DMS 273 (cell line): ENCODE measurements at regions not wholly inside any gene's neighbourhood (a gene's known extent, or its start where the extent isn't known, plus 50 kb on each side); places are given as distances from the start of the nearest gene placed in this dataset.

Experiments
- DNase-seq: peaks from one replicate; lab custom pipeline; 2025; ENCODE audit not compliant: unreplicated experiment; lab: John Stamatoyannopoulos, UW

DNA sequence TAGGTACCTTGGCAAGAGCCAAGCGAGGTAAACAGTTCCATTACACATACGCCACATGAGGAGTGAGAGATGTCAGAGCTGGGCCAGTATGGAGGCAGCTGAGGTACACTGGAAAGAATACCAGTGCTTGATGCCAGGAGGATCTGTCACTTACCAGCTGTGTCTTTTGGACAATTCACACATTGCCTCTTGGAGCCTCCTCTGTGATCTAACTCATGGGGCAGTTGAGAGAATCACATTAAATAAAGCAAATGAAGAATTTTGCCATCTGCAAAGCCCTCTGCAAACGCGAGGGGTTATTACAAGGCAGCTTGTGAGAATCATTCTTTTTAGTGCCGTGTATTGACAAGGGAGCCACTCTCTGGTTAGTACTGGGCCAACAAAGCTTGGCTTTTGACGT, 429.7 kb upstream of the KLF4 start:
- DNase-seq, result no peak

DNA sequence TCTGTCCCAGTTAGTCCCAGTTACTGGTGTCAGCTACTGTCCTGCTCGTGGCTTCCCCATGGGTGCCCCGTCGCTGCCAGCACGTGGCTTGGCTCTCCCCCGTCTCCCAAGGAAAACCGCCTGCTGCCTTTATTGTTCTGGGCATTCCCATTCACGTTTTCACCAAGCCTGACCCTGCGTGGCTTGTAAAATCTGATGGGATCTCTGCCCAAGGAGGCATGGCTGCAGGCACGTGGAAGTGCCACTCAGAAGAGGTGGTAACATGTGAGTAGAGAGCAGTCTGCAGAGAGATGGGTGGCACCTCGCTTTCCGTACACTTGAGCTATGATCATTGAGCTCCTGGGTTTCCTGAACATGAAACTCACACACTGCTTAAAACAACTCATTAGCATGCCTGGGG, 429.2 kb upstream of the KLF4 start:
- DNase-seq, result no peak

DNA sequence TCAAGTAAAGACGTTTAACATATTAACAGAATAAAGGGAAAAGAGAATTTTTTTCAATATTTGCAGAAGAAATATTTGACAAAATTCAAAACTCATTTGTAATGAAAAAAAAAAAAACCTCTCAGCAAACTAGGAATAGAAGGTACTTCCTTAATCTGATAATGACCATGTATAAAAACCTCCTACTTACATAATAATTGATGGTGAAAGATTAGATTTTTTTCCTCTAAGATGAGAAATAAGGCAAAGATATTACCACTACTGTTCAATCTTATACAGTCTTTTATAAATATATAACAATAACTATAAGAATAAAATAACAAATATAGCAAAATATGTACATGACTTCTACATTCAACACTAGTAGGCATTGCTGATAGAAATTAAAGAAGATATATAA, 424.6 kb upstream of the KLF4 start:
- no peak for DNase-seq

DNA sequence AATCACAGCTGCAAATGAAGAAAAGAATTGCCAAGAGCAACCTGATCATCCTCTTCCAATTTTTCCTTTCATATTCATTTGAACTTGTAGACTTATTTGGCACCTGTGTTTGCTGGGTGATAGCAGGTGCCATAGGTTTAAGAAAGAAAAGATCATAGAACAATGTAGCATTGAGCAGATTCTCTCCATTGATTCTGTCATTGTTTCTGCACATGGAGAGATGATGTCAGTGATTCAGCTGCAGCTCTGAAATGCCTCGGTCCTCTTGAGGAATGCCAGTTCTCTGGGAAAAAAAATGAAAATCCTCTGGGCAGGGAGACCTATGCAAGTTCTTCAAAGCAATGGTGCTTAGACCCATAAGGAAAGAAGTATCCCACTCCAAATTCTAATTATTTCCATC, 418.1 kb upstream of the KLF4 start:
- DNase-seq, result no peak

DNA sequence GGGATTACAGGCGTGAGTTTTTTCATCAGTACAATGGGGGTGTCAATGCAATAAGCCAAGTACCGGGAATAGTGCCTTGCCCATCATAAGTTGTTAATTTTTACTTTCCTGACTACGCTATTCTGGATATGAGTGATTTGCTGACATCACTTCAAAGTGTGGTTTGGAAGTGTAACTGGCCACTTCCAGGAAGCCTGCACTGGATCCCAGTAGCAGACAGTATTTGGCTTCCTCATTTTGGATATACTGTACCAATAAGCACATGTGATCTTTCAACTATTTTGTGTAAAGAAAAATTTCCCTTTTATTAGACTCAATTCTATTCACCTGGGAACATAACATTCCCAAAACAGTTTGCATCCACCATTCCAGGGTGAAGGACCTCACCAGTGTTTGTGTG, 417.7 kb upstream of the KLF4 start:
- no peak for DNase-seq

DNA sequence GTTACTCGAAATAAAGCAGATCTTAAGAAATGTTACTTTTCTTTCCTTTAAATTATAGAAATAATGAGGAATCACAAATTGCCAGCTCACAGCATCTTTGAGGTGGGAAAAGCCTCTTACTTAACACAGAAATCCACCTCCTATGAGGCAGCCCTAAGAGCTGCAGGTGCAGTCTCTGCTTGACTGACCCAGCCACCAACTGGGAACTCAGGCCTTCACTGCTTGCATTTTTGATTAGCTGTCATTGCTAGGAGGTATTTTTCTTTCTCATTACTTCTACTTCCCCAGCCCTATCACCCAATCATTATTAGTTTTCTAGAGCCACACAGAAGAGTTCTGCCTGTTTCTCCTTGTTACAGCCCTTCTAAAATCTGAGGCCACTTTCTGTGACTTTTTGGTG, 416.5 kb upstream of the KLF4 start:
- DNase-seq, result no peak

DNA sequence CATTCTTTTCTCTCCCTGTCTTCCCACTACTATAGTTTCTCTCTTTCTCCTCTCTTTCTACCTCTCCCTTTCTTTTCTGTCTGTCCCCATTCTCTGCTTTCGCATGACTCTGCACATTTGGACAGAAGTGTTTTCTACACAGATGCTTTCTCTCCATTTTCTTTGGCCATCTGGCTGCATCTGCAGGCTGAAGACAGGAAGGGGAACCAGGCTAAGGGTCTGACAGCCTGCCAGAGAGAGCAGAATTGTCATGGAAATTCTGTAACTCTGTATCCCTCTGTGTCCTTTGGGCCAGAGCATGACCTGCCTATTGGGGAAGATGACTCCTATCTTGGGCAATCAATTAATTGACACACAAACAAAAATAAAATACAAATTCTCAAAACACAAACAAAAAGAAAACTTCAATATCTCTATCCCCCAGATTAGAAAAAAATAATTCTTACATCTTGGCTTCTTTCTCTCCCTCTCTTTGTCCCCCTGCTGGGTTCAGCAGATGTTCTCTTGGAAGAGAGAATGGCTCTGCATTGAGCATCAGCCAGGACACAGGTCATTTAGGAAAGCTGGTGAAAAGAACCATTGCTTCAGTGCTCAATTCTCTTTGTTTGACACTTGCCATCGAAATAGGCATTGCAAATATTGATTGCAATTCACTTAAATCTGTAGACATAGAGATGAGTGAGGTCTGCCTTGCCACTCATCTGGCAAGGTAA, 415.9 kb upstream of the KLF4 start:
- DNase-seq, result peak; percentile 72

DNA sequence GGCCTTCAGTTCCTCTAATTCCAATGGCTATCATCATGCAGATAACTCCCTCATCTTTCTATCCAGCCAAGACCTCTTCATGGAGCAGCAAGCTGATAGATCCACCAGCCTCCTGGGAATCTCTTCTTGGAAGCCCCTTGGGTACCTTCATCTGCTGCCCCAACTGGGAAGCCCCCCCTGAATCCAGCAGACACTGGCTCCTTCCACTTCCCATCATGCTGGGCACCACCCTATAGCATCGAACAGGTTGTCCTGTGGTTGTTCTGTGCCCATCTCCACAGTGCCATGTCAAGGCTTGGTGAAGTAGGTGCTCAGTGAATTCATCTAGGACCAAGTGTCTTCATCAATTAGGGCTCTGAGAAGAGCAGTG, 410.4 kb upstream of the KLF4 start:
- DNase-seq, result no peak

DNA sequence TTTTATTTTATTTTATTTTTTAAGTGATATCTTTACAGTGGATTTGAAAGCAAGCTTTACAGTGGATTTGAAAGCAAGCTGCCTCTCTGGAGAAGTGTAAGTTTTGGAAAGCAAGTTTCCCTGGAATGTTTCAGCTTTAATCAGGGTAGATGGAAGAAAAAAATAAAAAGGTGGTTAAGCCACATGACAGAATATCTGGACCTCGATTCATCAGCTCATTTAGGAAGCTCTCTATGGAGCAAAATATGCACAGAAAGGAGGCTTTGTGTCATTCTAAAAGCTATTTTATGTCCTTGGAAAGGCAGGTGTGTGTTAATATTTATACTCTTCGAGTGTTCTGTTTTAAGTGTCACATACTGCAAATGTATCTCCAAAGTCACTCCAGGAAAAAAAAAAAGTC, 409.2 kb upstream of the KLF4 start:
- DNase-seq, result no peak

DNA sequence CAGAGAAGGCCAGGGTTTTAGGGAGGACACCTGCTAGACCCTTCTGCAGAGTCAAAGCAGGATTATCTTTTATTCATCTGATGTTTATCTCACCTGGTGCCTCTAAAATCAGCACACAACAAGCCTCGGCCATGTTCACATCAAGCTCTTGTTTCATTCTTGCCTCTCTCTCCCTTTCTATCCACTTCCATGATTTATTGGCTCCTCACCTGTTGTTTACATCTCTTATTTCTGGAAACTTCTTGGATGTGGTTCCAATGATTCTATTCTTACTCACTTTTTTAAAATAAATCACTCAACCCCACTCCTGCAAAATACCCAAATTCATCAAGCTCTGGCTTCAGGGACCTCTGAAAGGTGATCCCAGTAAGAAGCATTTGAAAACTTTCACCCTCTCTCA, 407.0 kb upstream of the KLF4 start:
- no peak for DNase-seq

DNA sequence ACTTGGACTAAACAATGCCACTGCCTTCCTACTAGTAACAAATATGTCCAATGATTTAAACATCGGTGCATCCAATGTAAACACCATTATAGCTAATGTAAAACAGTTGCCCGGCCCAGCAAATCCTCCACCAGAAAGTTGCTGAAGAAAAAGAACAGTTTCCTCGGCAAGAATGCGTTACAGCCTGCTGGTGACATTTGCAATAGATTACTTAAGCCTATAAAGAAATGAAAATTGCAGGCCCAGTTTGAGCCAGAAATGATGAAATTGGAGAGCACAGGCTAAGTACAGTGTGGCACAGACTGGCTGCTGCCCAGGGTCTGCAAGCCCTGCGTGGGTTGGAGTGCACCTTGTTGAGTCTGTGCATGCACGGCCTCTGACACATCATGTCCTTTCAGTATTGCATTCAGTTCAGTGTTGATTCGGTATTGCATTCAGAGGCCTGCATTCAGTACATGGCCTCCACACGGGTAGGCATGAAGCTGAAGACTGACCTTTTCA, 406.0 kb upstream of the KLF4 start:
- no peak for DNase-seq

DNA sequence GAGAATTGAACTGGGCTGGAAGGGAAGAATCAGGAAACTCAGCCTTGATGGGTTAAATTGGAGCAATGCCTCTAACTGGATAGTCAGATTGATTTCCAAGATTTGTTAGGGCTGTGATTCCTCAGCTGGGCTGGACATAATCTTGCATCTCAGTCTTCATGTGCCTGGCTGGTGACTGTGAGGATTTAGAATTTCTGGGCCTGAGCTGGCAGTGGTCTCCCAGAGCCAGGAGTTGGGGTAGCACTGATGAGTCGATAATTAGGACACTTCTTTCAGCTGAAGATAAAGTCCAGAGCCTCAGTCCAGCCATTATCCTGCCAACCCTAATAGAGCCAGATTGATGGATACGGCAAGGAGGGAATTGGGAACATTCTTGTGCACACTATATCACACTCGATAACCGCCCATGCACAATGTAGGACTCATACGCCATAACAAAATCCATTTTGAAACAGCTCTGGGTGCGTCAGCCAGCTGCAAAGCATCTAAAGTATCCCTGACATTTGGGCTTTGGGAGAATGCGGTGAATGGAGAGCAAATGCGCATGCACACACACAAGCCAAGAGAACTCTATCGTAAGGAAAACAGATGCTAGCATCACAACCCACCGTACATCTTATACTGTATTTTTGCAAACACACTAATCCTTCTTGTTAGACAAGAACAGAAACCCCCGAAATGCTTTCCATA, 405.1 kb upstream of the KLF4 start:
- DNase-seq, result no peak

DNA sequence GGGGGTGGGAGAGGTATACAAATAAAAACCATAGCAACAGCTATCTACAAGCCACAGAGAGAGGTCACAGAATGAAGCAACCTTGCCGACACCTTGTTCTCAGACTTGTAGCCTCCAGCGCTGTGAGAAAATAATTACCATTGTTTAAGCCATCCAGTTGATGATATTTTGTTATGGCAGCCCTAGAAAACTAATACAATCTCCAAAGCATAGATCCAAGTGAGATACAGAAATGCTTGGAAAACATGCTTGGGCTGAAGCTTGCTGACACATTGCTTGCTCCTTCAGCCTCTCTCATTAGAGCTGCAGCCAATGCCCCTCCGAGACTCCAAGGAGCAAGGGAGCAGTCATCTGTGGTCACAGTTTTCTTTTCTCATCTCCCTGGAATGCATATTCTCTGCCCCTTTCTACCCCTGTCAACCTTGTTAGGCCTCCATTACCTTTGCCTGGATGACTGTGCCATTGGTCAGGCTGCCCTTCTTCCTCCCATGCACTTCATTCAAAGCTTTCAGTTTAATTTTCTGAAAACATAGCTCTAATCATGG, 401.4 kb upstream of the KLF4 start:
- DNase-seq, result no peak

DNA sequence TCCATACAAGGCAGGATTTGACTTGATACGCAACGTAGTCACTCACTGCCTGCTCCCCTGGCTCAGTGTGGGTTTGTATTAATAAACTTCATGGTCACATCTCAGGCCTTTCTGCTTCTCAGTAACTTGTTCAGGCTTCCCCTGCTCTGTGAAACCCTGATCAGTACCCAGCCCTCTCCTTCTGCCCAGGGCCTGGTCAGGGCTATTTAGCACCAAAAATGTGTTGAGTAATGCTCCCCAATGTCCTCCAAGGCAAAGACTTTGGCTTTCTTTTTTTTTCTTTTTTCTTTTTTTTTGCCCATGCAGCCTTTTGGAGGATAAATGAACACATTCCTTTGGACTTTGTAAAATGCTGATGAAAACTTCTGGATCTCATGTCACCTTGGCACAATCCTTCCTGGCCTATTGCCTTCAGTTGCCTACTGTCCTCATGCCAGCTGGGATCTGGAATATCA, 399.2 kb upstream of the KLF4 start:
- no peak for DNase-seq

DNA sequence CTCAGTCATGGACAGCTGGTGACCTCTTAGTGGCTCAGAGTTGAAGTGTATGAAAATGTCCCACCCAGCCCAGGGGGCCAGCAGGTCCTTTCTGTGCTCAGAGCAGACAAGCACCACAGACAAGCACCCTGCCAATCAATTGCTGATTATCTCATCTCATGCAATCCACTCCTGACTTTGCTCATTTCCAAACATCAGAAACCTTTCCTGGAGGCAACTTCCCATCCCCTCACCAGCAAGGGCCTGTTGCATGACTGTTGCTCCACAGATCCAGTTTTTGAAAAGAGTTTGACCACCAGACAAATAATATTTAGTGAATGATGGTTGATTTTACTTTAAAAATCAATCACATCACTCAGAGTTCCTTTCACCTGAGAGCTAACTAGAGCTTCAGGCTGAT, 397.3 kb upstream of the KLF4 start:
- DNase-seq, result no peak

DNA sequence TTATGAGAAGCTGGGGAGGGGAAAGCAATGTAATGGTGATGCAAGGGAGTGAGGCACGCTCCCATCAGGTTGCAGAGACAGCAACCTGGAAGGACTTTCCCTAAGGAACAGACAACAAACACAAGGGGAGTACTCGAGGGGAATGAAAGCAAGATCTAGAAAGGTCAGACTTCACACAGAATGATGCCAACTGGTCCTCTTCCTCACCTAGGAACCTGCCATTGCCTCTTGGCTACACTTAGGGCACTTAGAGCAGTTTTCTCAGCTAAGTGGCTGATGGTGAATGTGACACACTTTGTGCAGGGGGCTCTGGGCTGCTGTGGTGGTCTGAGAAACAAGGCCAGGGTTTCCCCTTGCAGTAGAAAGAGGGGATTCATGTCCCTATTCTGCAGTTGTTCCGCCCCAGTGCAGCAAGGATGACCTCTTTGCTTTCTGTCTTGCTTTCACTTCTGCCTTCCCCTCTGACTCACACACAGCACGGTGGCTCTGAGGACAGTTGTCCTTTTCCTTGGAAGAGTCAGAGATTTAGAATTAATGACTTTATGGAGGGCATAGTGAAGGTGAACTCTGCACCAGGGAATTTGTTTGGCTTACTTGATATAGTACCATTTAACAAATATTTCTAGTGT, 394.0 kb upstream of the KLF4 start:
- DNase-seq, result no peak

DNA sequence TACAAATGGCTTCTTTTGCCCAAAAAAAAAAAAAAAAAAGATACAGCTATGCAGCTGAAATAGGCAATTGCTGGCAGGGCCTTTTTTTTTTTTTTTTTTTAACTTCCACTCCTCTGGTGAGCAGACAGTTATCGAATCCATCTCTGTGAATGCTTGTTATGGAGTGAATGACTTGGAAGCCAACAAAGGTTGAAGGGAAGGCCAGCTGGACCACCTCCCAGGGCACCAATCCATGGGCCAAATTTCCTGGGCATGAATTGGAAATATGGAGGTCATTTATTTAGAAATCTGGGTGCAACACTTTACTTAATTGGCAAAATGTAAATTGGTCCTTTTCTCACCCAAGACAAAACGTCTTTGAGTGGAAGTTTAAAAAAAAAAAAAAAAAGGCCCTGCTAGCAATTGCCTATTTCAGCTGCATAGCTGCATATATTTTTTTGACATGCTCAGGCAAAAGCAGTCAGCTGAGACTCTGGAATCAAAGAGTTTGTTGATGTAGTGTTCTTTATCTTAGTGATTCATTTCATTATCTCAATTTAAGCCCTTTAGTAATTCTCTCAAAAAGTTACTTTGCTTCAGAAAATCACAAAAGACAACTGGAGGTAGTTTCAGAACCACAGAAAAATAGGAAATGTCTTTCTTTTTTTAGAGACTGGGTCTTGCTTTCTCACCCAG, 392.2 kb upstream of the KLF4 start:
- DNase-seq, result no peak

DNA sequence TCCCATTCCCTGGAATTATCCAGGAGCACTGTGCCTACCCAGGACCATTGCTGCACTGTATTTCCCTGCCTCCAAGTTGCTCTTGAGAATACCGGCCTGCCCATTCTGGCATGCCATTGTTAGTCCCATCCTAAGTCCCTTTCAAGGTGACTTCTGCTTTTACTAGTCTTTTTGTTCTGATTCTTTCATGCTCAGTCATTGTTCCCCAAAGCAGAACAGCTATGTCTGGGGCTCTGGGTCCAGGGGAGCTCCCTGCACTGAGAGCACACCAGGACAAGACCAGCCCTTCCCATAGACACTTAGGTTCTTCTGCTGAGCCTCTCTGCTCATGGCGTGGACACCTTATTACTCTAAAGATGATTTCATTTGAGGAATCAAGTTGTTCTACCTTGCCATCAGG, 388.9 kb upstream of the KLF4 start:
- DNase-seq, result no peak

DNA sequence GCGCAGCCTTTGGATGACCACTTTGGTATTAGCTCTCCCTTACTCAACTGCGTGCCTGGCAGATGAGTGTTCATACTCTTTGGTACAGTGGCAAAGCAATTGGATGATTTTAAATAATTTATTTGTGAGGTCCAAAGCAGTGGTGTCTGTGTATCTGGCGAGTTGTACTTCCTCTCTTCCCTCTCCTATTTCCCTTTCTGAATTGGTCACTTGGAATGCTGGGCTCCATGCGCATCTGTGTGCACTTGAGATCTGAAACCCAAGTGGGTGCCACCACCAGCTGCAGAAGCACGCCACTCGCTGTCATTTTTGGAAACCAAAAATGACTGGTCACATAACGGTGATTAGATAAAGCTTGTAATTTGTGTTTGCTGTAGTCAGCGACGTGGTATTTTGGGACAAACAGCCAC, 386.0 kb upstream of the KLF4 start:
- DNase-seq, result no peak

DNA sequence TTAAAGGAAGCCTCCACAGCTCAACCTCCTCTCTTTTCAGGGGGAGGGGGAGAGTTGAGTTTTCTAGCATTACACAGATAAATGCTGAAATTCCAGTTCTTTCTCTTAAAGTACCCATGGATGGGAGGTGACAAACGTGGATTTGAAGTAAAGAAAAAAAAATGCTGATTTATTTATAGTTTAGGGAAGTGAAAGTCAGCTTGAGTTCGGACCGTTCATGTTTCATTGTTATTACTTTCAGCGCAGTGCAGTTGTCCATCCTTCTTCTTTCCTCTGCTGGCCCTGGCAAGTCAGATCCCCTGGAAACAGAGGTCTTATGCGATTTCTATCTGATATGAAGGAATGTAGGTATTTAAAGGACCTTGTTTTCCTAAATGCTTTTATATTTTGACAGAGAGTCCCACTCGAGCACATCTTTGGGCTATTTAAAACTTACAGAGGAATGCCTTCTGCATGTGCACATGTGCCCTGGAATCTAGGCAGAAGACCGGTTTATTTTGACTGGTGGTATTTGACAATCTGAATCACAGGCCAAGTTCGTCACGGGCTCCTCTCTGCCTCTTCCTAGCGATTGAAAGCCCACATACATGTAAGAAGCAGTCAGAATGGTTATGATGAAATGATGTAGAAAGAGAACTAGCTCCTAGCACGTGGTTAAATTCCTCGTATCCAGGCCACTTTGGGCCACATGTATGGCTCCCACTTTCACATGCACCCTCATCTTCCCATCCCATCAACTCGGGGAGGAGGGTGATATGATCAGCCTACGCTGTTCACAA, 385.2 kb upstream of the KLF4 start:
- DNase-seq, result no peak

DNA sequence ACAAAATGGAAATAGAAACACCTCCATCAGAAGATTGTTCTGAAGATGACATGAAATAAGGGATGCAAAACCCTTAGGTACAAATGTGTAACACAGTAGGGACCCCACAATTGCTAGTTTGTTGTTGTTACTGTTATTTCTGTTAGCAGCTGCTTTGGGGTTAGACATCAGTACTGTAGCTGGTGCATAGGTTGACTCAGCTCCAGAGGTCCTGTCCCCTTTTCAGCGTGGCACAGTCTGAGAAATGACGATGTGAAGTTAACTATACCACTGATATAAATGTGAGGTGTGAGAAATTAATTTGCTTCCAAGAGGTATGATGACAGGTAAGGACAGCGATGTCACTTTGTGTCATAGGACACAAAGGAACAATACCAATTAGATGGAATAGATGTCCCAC, 384.6 kb upstream of the KLF4 start:
- DNase-seq, result no peak
